ENCODE measurements at regions not wholly inside any gene's neighbourhood (a gene's known extent, or its start where the extent isn't known, plus 50 kb on each side); places are given as distances from the start of the nearest gene placed in this dataset.
A peak's percentile ranks its signal among the peaks of the same experiment; 100 is the strongest.

GRCh38 chr5:68845131-68845530 lies 248.7 kb upstream of the SLC30A5 start (continued):
- TF ChIP-seq RERE (CRISPR knock-in tag; IDR thresholded peaks at IDR 0.05; ENCODE audit: low read depth) (no peak), SOX5 (CRISPR knock-in tag; IDR thresholded peaks at IDR 0.05; ENCODE audit: borderline replicate concordance) (no peak), KMT2A (CRISPR knock-in tag; IDR thresholded peaks at IDR 0.05) (no peak), RNF2 (conservative IDR thresholded peaks at IDR 0.05; ENCODE audit: low read depth) (no peak), ZBTB34 (CRISPR knock-in tag; IDR thresholded peaks at IDR 0.05) (no peak)

GRCh38 chr5:68846828-68847227 lies 247.0 kb upstream of the SLC30A5 start:
- DNase-seq (ENCODE audit: low spot score) (no peak), ATAC-seq (no peak), FAIRE-seq (no peak)
- no peaks in the 10 kb centered on the region for H3K36me3 ChIP-seq (replicated peaks in 1 of 2; ENCODE audit: control insufficient read depth in 1 of 2, insufficient read depth in 2 of 2, low read length in 2 of 2)
- H3K4me3 ChIP-seq (replicated peaks in 1 of 3; ENCODE audit: insufficient read depth in 1 of 3, low read depth in 2 of 3, low read length in 3 of 3), result no peak overlapping the region
- in situ Hi-C loops (cut with HindIII; ENCODE audit: extremely low pct_ligation_motif_present, low pct_unique_long_range_greater_than_20kb) (no loop called here), intact Hi-C loops (cut with micrococcal nuclease; ENCODE audit: unreplicated experiment) (no loop called here)
- BruUV-seq (replicated peaks), result no TSS peak
- WGBS (ENCODE audit: low lambda C conversion rate), result under 1% methylated on average over 3 of the region's 3 CpGs
- no peak overlapping the region for H3K9ac ChIP-seq (ENCODE audit: insufficient read depth, low read depth, low read length)
- H2AFZ ChIP-seq (ENCODE audit: low read length), result no peak overlapping the region
- ChIA-PET POLR2A (no interaction called here), CTCF (ENCODE audit: low intra/inter-chr PET ratio, low total read pairs) (no interaction called here)
- no peaks in the 10 kb centered on the region for H3K79me2 ChIP-seq (ENCODE audit: insufficient read depth, low read length)
- no peaks in the 10 kb centered on the region for H3K27me3 ChIP-seq (ENCODE audit: control insufficient read depth in 1 of 2, insufficient read depth in 2 of 2, low read length in 2 of 2)
- no peak overlapping the region for H3K27ac ChIP-seq (ENCODE audit: extremely low read length, insufficient read depth, low read length)
- H3K4me1 ChIP-seq (ENCODE audit: insufficient read depth, low read length), result no peaks in the 10 kb centered on the region
- H3K9me3 ChIP-seq (ENCODE audit: low read length), result no peaks in the 10 kb centered on the region
- H4K20me1 ChIP-seq (ENCODE audit: insufficient read depth, low read length), result no peaks in the 10 kb centered on the region
- TF ChIP-seq SP140L (CRISPR knock-in tag; IDR thresholded peaks at IDR 0.05; ENCODE audit: borderline replicate concordance) (no peak), PLRG1 (conservative IDR thresholded peaks at IDR 0.05) (no peak), MAZ (IDR thresholded peaks at IDR 0.05; ENCODE audit: borderline replicate concordance, low read depth, low read length) (no peak), MAZ (CRISPR knock-in tag; IDR thresholded peaks at IDR 0.05; ENCODE audit: low read depth) (no peak), TEF (CRISPR knock-in tag; IDR thresholded peaks at IDR 0.05) (no peak), CREM (IDR thresholded peaks at IDR 0.05) (no peak), CREM (CRISPR knock-in tag; IDR thresholded peaks at IDR 0.05) (no peak), RAD51 (IDR thresholded peaks at IDR 0.05; ENCODE audit: borderline replicate concordance) (peak; percentile 50; the same call in 1 of the 2 replicates), ZNF280D (CRISPR knock-in tag; IDR thresholded peaks at IDR 0.05) (no peak)
- no peak overlapping the region for H3K4me2 ChIP-seq (ENCODE audit: low read depth, low read length)

Data from HepG2 (cell line).